Gastrocnemius medialis (tissue), 4 donors: ENCODE measurements at regions not wholly inside any gene's neighbourhood (a gene's known extent, or its start where the extent isn't known, plus 50 kb on each side); places are given as distances from the start of the nearest gene placed in this dataset.

ENCODE experiments used
- CTCF ChIP-seq, 5 experiments: fragments of 450-650 bp in 3 of 5; fragments of 200-600 bp in 2 of 5; sonication (generic) in 2 of 5; IDR thresholded peaks in 4 of 5; conservative IDR thresholded peaks in 1 of 5; 1 replicate in 4 of 5; 2 replicates in 1 of 5; pipeline ENCODE4 v1.5.1; 2016 to 2019; ENCODE audit warnings: antibody characterized with exemption in 5 of 5, mild to moderate bottlenecking in 3 of 5, moderate library complexity in 3 of 5
- POLR2A ChIP-seq, 2 donors: fragments of 450-650 bp; IDR thresholded peaks; one replicate each; pipeline ENCODE4 v1.6.1; 2017; ENCODE audit warnings: antibody characterized with exemption in 2 of 2, mild to moderate bottlenecking in 2 of 2, moderate library complexity in 2 of 2

GRCh38 chr19:30881281-30881680, 468.0 kb downstream of the TSHZ3 start:
- no peak for TF ChIP-seq CTCF (IDR thresholded peaks at IDR 0.05 in 4 of 5, conservative IDR thresholded peaks at IDR 0.05 in 1 of 5)
- TF ChIP-seq POLR2A (IDR thresholded peaks at IDR 0.05), result no peak
